NCI-H187 (cell line): ENCODE measurements at regions not wholly inside any gene's neighbourhood (a gene's known extent, or its start where the extent isn't known, plus 50 kb on each side); places are given as distances from the start of the nearest gene placed in this dataset.

Source experiments
- DNase-seq, 2 experiments: peaks; one replicate each; lab custom pipeline; 2025; lab: John Stamatoyannopoulos, UW

GRCh38 chr5:38207343-38207742 is 51.0 kb upstream of the EGFLAM start:
- no peak for DNase-seq

DNA sequence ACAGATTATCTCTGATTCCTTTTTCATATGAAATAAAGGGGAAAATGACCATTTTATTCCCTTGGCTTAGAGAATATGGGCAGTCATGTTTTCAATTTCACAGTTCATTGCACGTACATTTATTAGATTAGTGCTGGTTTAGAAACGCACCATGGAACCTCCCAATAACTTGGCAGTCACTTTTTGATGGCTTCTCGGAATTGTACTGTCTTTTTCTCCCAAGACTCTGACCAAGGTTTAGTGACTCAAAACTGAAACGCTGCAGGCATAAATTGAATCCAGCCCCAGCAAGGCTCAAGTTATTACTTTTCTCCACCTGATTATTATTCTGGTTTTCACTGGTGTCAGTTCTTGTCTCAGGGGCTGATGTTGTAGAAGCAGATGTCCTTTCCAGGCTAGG is 55.6 kb upstream of the EGFLAM start:
- no peak for DNase-seq

DNA sequence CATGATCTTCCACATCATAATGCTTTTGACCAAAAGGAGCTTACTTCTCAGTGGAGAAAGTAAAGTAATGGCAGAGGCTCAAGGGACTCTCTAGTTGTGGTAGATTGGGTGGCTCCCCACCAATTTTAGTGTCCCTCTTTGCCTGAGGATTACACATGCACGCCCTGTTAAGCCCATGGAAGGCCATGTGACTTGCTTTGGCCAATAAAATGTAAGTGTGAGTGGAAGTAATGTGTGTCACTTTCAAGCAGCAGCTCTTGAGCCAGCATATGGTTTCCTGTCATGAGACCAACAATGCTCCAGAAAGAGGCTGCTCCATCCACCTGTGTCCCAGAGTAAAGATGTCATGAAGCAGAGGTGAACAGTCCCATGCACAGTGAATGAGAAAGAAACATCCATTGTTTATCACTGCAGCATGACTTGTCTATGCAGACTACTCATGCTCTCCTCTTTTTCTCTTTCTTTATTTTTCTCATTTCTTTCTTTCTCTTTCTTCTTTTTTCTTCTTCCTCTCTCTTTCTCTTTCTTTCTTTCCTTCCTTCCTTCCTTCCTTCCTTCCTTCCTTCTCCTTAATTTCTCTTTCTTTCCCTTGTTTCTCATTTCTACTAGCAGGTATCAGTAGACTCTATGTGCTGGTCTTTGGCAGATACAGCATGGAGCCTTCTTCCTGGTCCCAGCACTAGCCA is 57.3 kb upstream of the EGFLAM start:
- no peak for DNase-seq

GRCh38 chr5:38197118-38197517 is 61.2 kb upstream of the EGFLAM start:
- no peak for DNase-seq

- DNase-seq: peak in 1 of 2 experiments; percentile 36
Measured at GRCh38 chr5:38193015-38193581, 65.3 kb upstream of the EGFLAM start.

GRCh38 chr5:38191693-38192092 is 66.7 kb upstream of the EGFLAM start:
- DNase-seq: no peak

- DNase-seq: no peak
Measured at GRCh38 chr5:38190111-38190510, 68.2 kb upstream of the EGFLAM start.

DNA sequence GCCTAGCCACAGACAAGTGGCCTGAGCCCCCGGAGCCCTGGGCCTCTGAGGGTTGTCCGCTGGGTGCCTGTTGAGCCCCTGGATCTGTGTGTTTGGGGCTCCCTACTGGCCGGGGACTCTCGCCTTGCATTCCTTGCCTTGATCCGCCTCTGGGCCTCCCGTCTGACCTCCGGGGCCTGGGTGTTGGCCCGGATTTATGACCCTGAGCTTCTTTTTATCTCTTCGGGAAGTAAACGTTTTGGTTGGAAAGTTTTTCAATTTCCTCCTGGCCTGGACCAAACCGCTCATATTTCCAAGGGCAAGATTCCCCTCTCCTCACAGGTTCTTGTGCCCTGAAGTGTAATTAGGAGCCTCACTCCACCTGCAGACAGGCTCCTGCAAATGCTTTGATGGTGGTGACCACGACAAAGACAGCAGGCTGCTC is 69.3 kb upstream of the EGFLAM start:
- DNase-seq: no peak

DNA sequence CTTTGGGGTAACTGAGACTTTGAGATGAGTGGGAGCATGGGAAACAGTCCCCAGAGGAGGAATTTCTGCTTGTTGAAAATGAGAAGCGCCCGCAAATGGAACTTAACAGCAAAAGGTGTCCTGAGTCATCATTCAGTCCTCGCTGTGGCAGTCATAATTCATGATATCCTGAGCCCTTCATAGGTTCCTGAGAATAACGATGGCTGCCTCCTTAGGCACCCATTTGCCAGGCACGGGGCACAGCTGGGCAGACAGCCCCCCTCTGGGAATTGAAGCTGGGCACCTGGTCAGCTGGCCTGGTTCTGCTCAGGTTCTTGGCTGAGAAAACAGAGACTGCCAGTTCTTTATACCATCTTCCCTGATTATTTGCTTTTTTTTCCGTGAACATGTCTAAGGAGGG is 69.8 kb upstream of the EGFLAM start:
- no peak for DNase-seq

DNA sequence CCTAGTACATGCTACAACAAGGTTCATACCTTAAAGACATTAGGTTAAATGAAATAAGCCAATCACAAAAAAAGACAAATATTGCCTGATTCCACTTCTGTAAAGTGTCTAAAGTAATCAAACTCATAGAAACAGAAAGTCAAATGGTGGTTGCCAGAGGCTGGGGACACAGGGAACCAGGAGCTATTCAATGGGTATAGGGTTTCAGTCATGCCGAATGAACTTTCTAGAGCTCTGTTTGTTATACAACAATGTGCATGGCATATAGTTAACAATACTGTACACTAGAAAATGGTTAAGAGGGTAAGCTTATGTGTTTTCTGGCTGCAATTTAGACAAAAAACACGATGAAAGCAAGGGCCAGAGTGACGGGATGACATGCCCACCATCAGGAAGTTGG is 70.8 kb upstream of the EGFLAM start:
- DNase-seq: peak; percentile 8 to 76

DNA sequence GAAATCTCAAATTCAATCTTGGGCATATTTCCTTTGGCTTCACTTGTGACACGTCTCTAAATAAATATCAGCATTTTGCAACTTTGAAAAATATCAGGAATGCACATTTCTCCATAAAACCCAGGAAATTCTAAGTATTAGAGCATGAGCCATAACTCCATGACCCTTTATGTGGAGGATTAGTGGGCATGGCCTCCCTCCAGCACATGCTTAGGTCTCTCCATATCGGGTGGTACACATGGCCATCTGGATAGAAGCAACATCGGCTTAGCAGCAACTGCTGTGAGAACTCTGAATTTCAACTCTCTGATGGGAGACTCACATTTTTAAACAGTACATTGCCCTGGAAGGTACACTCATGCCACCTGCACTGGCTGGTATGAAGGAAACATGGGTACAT is 73.7 kb upstream of the EGFLAM start:
- no peak for DNase-seq

GRCh38 chr5:38182991-38183390 is 75.4 kb upstream of the EGFLAM start:
- DNase-seq: no peak

GRCh38 chr5:38168029-38168428 is 90.3 kb upstream of the EGFLAM start:
- no peak for DNase-seq

DNA sequence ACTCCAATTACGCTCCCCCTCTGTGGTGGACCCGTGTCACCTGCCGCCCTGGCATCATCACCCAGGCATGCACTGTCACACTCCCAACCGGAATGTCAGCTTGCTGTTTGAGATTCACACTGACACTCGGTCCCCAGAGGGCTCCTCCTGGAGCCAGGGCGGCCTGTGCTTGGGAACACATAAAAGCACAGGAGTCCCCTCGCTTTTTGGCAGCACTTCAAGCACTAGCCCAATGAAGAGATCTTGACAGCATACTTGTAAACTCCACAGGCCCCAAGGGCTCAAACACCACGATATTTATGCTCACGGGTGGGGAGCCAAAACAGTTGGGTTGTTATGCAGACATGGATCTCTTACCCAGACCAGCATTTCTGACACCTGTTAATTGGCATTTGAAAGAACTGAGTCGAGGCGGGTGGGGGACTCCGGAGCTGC is 90.8 kb upstream of the EGFLAM start:
- DNase-seq: no peak

DNA sequence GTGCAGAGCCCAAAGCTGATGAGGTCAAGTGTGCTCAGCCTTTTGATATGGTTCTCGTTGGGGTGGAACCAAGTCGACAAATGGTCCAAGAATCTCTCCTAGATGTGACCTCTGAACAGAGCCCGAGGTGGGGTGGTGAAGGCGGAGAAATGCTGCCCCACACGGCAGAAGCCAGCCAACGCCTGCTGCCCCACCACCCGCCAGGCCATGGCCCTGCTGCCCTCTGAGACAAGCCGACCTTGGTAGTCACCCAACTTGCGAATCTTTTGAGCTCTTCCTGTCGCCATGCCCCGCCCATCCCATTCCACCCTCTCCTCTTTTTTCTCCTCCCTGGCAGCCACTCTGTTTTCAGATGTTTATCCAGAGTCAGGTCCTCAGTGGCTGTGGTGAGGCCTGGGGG is 91.5 kb upstream of the EGFLAM start:
- DNase-seq: no peak

DNA sequence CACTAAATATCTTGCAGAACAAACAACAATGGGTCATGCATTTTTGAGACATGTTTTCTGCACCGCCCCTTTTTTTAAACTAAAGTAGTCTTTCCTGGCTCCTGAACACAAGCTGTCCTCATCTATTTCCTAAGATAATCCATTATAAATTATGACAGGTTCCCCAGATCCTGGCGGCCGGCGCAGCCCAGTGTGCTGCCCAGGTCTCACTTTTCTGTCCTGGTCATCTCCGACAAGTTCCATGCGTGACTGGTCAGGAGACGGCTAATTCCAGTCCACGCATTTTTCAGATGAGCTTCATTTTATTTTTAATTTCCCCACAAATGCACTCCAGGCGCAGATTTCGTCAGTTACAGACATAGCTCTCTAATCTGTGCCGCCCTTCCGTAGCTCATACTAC is 92.9 kb upstream of the EGFLAM start:
- no peak for DNase-seq

DNA sequence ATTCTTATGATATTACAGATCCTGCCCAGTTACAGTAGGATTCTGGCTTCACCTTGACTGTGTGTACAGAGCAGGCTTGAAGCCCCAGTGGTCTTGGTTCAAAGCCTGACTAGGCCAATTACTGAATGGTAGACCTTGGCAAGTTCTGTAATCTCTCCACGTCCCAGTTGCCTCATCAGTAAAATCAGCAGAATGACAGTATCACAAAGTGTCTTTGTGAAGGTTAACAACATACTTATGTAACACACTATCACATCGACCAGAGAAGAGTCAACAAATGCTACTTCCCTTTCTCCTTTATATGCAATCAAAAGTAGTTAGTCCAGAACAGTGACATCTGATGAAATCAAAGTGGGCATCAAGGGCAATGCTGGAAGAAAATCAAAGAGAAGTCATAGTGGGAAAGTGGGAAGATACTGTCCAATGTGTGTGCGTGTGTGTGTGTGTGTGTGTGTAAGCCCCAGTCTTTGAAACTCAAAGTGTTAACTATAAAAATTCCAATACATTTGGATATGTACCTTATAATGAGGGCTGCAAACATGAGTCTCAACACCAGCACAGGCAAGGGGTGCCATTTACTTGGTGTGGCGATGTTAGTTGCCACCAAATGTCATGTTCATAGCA is 93.5 kb upstream of the EGFLAM start:
- DNase-seq: no peak

DNA sequence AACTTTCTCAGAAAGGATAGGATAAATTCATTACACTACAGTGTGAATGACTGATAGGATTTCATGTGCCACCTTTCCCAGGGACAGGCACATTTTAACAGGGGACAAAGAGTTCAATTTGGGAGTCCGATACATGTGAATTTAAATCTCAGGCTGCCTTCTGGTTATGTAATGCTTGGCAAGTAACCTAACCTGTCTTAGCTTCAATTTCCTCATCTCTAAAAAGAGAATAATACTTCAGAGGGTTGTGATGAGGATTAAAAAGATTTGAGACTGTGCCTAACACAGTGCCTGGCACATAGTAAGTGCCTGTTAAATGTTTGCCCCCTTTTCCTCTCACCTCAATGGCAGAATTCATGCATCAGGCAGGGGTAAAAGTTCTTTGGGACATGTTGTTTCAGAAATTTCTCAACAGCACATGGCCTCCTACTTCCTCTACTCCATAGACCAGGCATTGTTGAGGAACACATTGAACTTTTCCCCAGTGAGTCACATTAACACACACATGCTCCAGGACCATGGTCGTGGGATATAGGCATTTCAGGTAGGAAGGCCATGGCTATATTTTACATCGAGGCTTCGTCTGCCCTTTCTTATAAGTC is 94.6 kb upstream of the EGFLAM start:
- DNase-seq: no peak

DNA sequence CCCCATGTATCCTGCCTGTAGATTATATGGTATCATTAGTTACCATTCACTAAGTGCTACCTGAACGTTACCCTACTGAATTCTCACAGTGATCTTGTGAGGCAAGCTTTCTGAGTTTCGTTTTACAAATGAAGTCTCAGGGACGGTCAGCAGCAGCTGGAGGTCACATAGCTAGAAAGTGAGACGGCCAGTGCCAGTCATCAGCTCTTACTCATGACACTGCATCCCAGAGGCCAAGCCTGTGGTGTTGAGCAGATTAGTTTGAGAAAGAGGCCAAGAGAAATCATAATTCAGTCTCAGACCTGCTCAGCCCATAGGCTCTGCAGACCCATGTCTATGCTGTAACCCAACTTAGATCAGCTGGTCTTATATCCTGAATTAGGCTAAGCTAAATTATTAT is 95.7 kb upstream of the EGFLAM start:
- no peak for DNase-seq

DNA sequence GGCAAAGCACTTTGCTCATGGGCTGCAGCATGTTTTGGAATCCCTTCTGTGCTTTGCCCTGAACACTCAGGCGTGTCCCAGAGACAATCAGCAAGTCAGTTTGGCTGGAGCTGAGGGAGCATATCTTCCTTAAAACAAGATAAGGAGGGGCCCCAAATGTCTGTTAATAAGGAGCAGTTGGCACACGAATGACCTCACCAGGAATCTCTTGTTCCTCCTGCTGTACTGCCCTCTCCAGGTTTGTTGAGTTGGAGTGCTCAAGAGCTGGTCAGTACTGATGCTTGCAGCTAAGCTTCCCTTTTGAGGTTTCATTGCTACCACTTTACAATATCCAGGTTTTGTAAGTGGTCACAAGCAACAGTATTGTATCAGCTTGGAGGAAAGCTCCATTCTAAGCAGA is 101.3 kb upstream of the EGFLAM start:
- DNase-seq: no peak

- DNase-seq: no peak
Measured at GRCh38 chr5:38154615-38155204, 103.6 kb upstream of the EGFLAM start.

DNA sequence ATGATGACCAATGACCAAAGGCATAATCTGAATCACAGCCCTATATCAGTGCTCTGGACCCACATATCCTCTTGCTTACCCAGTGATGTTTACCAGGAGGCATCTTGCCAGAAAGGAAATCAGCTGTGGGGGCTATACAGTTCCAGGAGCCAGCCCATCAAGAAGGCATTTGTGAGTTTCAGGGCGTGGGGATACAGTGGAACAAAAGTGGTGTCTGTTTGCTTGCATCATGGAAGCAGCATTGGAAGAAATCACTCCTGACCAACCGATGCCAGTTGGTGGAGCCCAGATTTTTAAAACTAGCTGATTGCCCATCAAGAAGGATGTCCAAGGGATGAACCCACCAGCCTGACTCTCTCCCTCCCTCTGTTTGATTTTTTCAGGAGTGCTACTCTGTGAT is 106.5 kb upstream of the EGFLAM start:
- no peak for DNase-seq

GRCh38 chr5:38149815-38150195 is 108.6 kb upstream of the EGFLAM start:
- no peak for DNase-seq
